HG03442 (cell line): ENCODE measurements at regions not wholly inside any gene's neighbourhood (a gene's known extent, or its start where the extent isn't known, plus 50 kb on each side); places are given as distances from the start of the nearest gene placed in this dataset.
"Not testable (repeated sequence)": the region's sequence is repeated elsewhere in the genome, so short reads cannot be mapped to it uniquely, and the experiment has no call there.

Source experiments
- ATAC-seq: cut with Tn5 transposase; IDR thresholded peaks from one replicate; pipeline ENCODE4 v1.9.1; 2021; ENCODE audit warnings: mild to moderate bottlenecking, moderate library complexity; ENCODE audit not compliant: unreplicated experiment

GRCh38 chrX:117689956-117690355 is 426.7 kb downstream of the KLHL13 start:
- ATAC-seq = no peak

GRCh38 chrX:117680286-117680685 is 436.3 kb downstream of the KLHL13 start:
- no peak for ATAC-seq

GRCh38 chrX:117653396-117653795 is 463.2 kb downstream of the KLHL13 start:
- ATAC-seq = no peak

GRCh38 chrX:117645639-117646038 is 471.0 kb downstream of the KLHL13 start:
- no peak for ATAC-seq

- ATAC-seq = no peak
Observed at GRCh38 chrX:117641913-117642656, 474.5 kb downstream of the KLHL13 start.

GRCh38 chrX:117636826-117637225 is 479.8 kb downstream of the KLHL13 start:
- no peak for ATAC-seq

- no peak for ATAC-seq
Observed at GRCh38 chrX:117633277-117633676, 483.3 kb downstream of the KLHL13 start.

- no peak for ATAC-seq
Observed at GRCh38 chrX:117628381-117628780, 488.2 kb downstream of the KLHL13 start.

GRCh38 chrX:117610806-117611205 is 505.8 kb downstream of the KLHL13 start:
- ATAC-seq = no peak

GRCh38 chrX:117610049-117610448 is 506.6 kb downstream of the KLHL13 start:
- no peak for ATAC-seq

GRCh38 chrX:117607561-117607960 is 509.0 kb downstream of the KLHL13 start:
- ATAC-seq = no peak

GRCh38 chrX:117606101-117606500 is 510.5 kb downstream of the KLHL13 start:
- ATAC-seq = not testable (repeated sequence)

GRCh38 chrX:117570160-117570559 is 546.5 kb downstream of the KLHL13 start:
- no peak for ATAC-seq

GRCh38 chrX:117568238-117568637 is 548.4 kb downstream of the KLHL13 start:
- ATAC-seq = no peak

- no peak for ATAC-seq
Observed at GRCh38 chrX:117543885-117544284, 572.7 kb downstream of the KLHL13 start.

- no peak for ATAC-seq
Observed at GRCh38 chrX:117539090-117539418, 577.6 kb downstream of the KLHL13 start.

- no peak for ATAC-seq
Observed at GRCh38 chrX:117538178-117539089, 578.2 kb downstream of the KLHL13 start.

GRCh38 chrX:117532339-117532738 is 584.3 kb downstream of the KLHL13 start:
- peak; percentile 41 for ATAC-seq

- ATAC-seq = no peak
Observed at GRCh38 chrX:117522725-117523700, 593.6 kb downstream of the KLHL13 start.

GRCh38 chrX:117517994-117518393 is 598.6 kb downstream of the KLHL13 start:
- no peak for ATAC-seq

- ATAC-seq = no peak
Observed at GRCh38 chrX:117511379-117511778, 605.2 kb downstream of the KLHL13 start.
